ENCODE measurements at regions not wholly inside any gene's neighbourhood (a gene's known extent, or its start where the extent isn't known, plus 50 kb on each side); places are given as distances from the start of the nearest gene placed in this dataset.

- TF ChIP-seq EP300 (IDR thresholded peaks at IDR 0.05) (no peak), CTCF (IDR thresholded peaks at IDR 0.05) (no peak), HOXB13 (CRISPR knock-in tag; IDR thresholded peaks at IDR 0.05; ENCODE audit: low read depth) (no peak), POLR2A (IDR thresholded peaks at IDR 0.05; ENCODE audit: low read length) (no peak), RFX5 (IDR thresholded peaks at IDR 0.05) (no peak), HES2 (IDR thresholded peaks at IDR 0.05) (no peak), KDM5A (IDR thresholded peaks at IDR 0.05) (no peak), RCOR1 (IDR thresholded peaks at IDR 0.05; ENCODE audit: low read depth, low read length) (no peak), MAZ (IDR thresholded peaks at IDR 0.05; ENCODE audit: borderline replicate concordance, low read depth, low read length) (no peak)
These were observed 205.7 kb downstream of the SOX3 start for GRCh38 chrX:140298960-140299825.

All from A549 (cell line).